OCI-LY3 (cell line): ENCODE measurements at regions not wholly inside any gene's neighbourhood (a gene's known extent, or its start where the extent isn't known, plus 50 kb on each side); places are given as distances from the start of the nearest gene placed in this dataset.

ENCODE experiments used
- H2AFZ ChIP-seq: fragments of 200-600, 300-600 bp; shearing (Covaris generic); 2 replicates; pipeline ENCODE4 v1.6.0; 2014; ENCODE audit warnings: antibody characterized with exemption, low read depth, low read length
- H3K27ac ChIP-seq: fragments of 200-600, 300-600 bp; sonication (generic); 2 replicates; pipeline ENCODE4 v1.5.1; 2014; ENCODE audit warnings: mild to moderate bottlenecking, low read length, moderate library complexity, mixed read lengths
- H3K27me3 ChIP-seq: fragments of 200-600, 300-600 bp; sonication (generic); 2 replicates; pipeline ENCODE4 v1.6.1; 2014; ENCODE audit warnings: low read depth, low read length, mixed read lengths
- H3K36me3 ChIP-seq: fragments of 200-600, 300-600 bp; sonication (generic); replicated peaks from 2 replicates; pipeline ENCODE3; 2014; ENCODE audit warnings: low read depth, low read length, mixed read lengths
- H3K4me1 ChIP-seq: fragments of 300-600, 200-600 bp; sonication (generic); 2 replicates; pipeline ENCODE4 v1.6.1; 2014; ENCODE audit warnings: low read length, mixed read lengths
- H3K4me2 ChIP-seq: fragments of 200-600, 300-600 bp; sonication (generic); 2 replicates; pipeline ENCODE4 v1.6.1; 2014; ENCODE audit warnings: low read length, mixed read lengths
- H3K4me3 ChIP-seq: fragments of 300-600, 200-600 bp; sonication (generic); 2 replicates; pipeline ENCODE4 v1.5.1; 2014; ENCODE audit warnings: antibody characterized with exemption, mild to moderate bottlenecking, low read length, moderate library complexity
- H3K79me2 ChIP-seq: fragments of 300-600, 200-600 bp; shearing (Covaris generic); 2 replicates; pipeline ENCODE4 v1.6.1; 2014; ENCODE audit warnings: mild to moderate bottlenecking, low read length, mixed read lengths
- H3K9ac ChIP-seq: fragments of 300-600, 200-600 bp; shearing (Covaris generic); 2 replicates; pipeline ENCODE4 v1.6.0; 2014; ENCODE audit warnings: mild to moderate bottlenecking, low read length, moderate library complexity
- H3K9me3 ChIP-seq: fragments of 200-600, 300-600 bp; shearing (Covaris generic); 2 replicates; pipeline ENCODE4 v1.6.1; 2014; ENCODE audit warnings: low read length, mixed read lengths; ENCODE audit not compliant: insufficient read depth
- H4K20me1 ChIP-seq: fragments of 200-600, 300-600 bp; sonication (generic); 2 replicates; pipeline ENCODE4 v1.6.1; 2016; ENCODE audit warnings: low read length, mixed read lengths; ENCODE audit not compliant: insufficient read depth
- EZH2phosphoT487 ChIP-seq: fragments of 200-600 bp; shearing (Covaris generic); IDR thresholded peaks from 2 replicates; pipeline ENCODE4 v1.6.1; 2018; ENCODE audit warnings: antibody characterized with exemption, mixed run types, low read depth
- TF ChIP-seq, protein P1 (sequence below): fragments of 200-600, 300-600 bp; sonication (generic); IDR thresholded peaks from 2 replicates; pipeline ENCODE4 v1.5.1; 2014; ENCODE audit warnings: antibody characterized with exemption, low read length, low read depth

DNA sequence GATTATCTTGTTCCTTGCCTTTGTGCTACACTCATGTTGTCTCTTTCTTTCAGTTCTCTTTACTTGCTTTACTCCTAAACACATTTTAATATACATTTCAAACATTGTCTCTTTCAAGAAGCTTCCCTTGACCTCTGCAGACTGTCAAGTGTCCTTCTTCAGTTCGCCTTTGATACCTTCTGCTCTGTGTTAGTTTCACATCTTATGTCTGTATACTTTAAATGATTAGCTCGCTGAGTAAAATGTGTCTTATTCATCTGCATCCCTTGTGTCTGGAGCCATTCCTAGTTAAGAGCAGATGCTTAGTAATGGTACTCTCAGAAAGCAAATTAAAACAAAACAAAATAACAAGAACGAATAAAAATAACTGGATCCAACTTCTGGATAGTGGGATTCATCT lies 303.3 kb downstream of the S1PR1 start:
- Histone ChIP-seq H3K4me1 (no peaks in the 10 kb centered on the region), H3K9me3 (no peaks in the 10 kb centered on the region), H3K27ac (no peak overlapping the region), H3K27me3 (no peaks in the 10 kb centered on the region), H3K4me3 (no peak overlapping the region), H3K4me2 (no peak overlapping the region), H4K20me1 (no peaks in the 10 kb centered on the region), H3K9ac (no peak overlapping the region), H3K79me2 (no peaks in the 10 kb centered on the region), H2AFZ (no peak overlapping the region), H3K36me3 (no peaks in the 10 kb centered on the region)
- no peak for TF ChIP-seq EZH2phosphoT487
- TF ChIP-seq, protein P1, sequence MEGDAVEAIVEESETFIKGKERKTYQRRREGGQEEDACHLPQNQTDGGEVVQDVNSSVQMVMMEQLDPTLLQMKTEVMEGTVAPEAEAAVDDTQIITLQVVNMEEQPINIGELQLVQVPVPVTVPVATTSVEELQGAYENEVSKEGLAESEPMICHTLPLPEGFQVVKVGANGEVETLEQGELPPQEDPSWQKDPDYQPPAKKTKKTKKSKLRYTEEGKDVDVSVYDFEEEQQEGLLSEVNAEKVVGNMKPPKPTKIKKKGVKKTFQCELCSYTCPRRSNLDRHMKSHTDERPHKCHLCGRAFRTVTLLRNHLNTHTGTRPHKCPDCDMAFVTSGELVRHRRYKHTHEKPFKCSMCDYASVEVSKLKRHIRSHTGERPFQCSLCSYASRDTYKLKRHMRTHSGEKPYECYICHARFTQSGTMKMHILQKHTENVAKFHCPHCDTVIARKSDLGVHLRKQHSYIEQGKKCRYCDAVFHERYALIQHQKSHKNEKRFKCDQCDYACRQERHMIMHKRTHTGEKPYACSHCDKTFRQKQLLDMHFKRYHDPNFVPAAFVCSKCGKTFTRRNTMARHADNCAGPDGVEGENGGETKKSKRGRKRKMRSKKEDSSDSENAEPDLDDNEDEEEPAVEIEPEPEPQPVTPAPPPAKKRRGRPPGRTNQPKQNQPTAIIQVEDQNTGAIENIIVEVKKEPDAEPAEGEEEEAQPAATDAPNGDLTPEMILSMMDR: no peak

DNA sequence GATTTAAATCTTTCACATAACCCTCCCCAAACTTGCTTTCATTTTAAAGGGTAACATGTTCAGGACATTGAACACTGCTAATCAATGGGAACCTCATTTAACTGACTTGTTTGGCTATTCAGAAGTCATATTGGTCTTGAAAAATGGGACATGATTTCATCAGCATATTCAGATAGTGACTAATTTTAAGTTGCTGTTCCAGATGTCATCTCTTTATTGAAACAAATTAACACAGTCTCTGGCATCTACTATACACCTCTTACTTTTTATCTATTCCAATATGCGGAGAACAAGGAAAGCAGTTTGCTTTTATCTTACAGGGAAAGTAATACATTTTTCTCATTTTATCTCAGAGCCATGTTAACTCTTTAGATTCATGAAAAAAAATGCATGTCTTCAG lies 310.1 kb downstream of the S1PR1 start:
- Histone ChIP-seq H3K27me3 (no peaks in the 10 kb centered on the region), H3K4me2 (no peak overlapping the region), H3K27ac (no peak overlapping the region), H2AFZ (no peak overlapping the region), H4K20me1 (no peaks in the 10 kb centered on the region), H3K36me3 (no peaks in the 10 kb centered on the region), H3K9ac (no peak overlapping the region), H3K79me2 (no peaks in the 10 kb centered on the region), H3K4me3 (no peak overlapping the region), H3K9me3 (no peaks in the 10 kb centered on the region), H3K4me1 (no peaks in the 10 kb centered on the region)
- TF ChIP-seq EZH2phosphoT487: no peak
- TF ChIP-seq, protein P1: no peak

DNA sequence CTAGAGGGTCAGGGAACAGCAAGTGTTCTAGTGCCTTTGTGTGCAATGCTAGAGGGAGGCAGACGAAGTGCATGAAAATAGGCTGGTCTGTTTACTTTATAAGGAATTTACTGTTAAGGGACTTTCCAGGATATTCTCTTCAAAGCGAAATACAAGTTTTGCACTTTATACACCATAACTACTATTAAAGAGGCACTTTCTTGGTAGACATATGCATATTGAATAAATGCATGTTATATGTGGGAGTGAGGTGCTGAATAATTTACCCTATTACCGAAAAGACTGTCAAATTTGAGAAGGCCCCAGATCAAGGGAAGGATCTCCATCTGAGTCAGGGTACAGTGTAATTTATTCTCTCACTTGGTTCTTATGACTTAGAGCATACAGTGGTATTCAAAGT lies 310.5 kb downstream of the S1PR1 start:
- no peaks in the 10 kb centered on the region for H4K20me1 ChIP-seq
- TF ChIP-seq, protein P1: no peak
- TF ChIP-seq EZH2phosphoT487: no peak
- H3K27ac ChIP-seq: no peak overlapping the region
- no peaks in the 10 kb centered on the region for H3K27me3 ChIP-seq
- H3K4me2 ChIP-seq: no peak overlapping the region
- H3K36me3 ChIP-seq: no peaks in the 10 kb centered on the region
- no peak overlapping the region for H3K4me3 ChIP-seq
- H2AFZ ChIP-seq: no peak overlapping the region
- H3K9ac ChIP-seq: no peak overlapping the region
- H3K79me2 ChIP-seq: no peaks in the 10 kb centered on the region
- no peaks in the 10 kb centered on the region for H3K4me1 ChIP-seq
- no peaks in the 10 kb centered on the region for H3K9me3 ChIP-seq

DNA sequence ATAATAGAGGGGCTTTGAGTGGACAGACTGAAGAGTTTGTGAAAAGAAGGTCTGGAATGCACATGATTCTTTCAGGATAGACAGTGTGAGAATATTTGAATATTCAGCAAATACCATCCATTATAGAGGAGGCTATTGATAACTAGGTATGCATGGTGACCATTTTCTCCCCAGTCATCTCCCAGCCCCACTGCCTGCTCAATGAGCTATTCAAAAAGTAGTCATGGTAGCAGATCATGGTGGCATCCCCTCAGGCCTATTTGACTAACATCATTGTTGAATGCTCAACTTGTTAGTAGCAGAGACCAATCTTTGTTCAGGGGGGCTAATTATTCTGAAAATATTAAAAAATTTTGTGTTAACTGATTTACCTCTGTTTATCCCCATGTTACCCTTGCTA lies 311.6 kb downstream of the S1PR1 start:
- no peak overlapping the region for H3K27ac ChIP-seq
- H3K27me3 ChIP-seq: no peaks in the 10 kb centered on the region
- H4K20me1 ChIP-seq: no peaks in the 10 kb centered on the region
- no peaks in the 10 kb centered on the region for H3K79me2 ChIP-seq
- no peaks in the 10 kb centered on the region for H3K36me3 ChIP-seq
- H3K9ac ChIP-seq: no peak overlapping the region
- H3K4me2 ChIP-seq: no peak overlapping the region
- TF ChIP-seq, protein P1: no peak
- no peak overlapping the region for H3K4me3 ChIP-seq
- no peaks in the 10 kb centered on the region for H3K4me1 ChIP-seq
- H2AFZ ChIP-seq: no peak overlapping the region
- no peaks in the 10 kb centered on the region for H3K9me3 ChIP-seq
